H1 (cell line): ENCODE measurements at regions not wholly inside any gene's neighbourhood (a gene's known extent, or its start where the extent isn't known, plus 50 kb on each side); places are given as distances from the start of the nearest gene placed in this dataset.

Experiments used
- BRCA1 ChIP-seq: IDR thresholded peaks from 2 replicates; pipeline ENCODE4 v1.6.1; 2012; ENCODE audit warnings: low read depth, low read length, improper control_type of control experiment
- RFX5 ChIP-seq: IDR thresholded peaks from 2 replicates; pipeline ENCODE4 v1.6.1; 2011; ENCODE audit warnings: low read depth, low read length, improper control_type of control experiment, borderline replicate concordance
- SP2 ChIP-seq: IDR thresholded peaks from 2 replicates; pipeline ENCODE4 v1.6.1; 2012; ENCODE audit warnings: mild to moderate bottlenecking, low read length, inconsistent platforms
- TF ChIP-seq, protein P1 (sequence below), 3 experiments: IDR thresholded peaks; 1 replicate in 2 of 3; 2 replicates in 1 of 3; pipeline versions ENCODE4 v1.5.1 to v1.6.1; 2011; ENCODE audit warnings: low read length in 3 of 3, mild to moderate bottlenecking in 3 of 3, inconsistent platforms in 2 of 3, low read depth in 1 of 3, moderate library complexity in 1 of 3; ENCODE audit not compliant: insufficient read depth in 1 of 3; ENCODE audit errors: control extremely low read depth in 1 of 3

DNA sequence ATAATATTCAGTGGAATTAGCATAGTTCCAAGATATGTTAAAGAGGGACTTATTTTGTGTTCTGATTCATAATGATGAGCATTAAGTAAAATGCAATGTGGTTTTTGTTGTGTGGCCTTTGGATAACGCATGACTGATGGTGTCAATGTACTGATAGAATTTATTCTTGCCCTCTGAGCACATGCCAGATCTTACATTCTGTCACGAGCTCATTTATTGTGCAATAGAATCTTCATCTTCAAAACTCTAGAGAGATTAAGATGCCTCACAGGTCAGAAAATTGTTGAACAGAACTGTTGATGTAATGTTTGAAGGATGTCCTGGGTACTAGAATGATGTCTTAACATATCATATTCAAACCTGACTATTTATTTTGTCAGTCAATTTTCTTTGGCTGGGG, 148.0 kb upstream of the HTR2A start:
- TF ChIP-seq SP2, result no peak
- TF ChIP-seq, protein P1, sequence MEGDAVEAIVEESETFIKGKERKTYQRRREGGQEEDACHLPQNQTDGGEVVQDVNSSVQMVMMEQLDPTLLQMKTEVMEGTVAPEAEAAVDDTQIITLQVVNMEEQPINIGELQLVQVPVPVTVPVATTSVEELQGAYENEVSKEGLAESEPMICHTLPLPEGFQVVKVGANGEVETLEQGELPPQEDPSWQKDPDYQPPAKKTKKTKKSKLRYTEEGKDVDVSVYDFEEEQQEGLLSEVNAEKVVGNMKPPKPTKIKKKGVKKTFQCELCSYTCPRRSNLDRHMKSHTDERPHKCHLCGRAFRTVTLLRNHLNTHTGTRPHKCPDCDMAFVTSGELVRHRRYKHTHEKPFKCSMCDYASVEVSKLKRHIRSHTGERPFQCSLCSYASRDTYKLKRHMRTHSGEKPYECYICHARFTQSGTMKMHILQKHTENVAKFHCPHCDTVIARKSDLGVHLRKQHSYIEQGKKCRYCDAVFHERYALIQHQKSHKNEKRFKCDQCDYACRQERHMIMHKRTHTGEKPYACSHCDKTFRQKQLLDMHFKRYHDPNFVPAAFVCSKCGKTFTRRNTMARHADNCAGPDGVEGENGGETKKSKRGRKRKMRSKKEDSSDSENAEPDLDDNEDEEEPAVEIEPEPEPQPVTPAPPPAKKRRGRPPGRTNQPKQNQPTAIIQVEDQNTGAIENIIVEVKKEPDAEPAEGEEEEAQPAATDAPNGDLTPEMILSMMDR (IDR thresholded peaks at IDR 0.05; ENCODE audit: control extremely low read depth in 1 of 3, insufficient read depth in 1 of 3, low read depth in 1 of 3, low read length in 3 of 3), result no peak
- no peak for TF ChIP-seq RFX5
- no peak for TF ChIP-seq BRCA1
